Activated naive CD8-positive, alpha-beta T cell treated with anti-CD3 and anti-CD28 coated beads, Interleukin-2, amount 50 U/mL, for 24 hours (primary cell): ENCODE measurements at regions not wholly inside any gene's neighbourhood (a gene's known extent, or its start where the extent isn't known, plus 50 kb on each side); places are given as distances from the start of the nearest gene placed in this dataset.

Experiments used
- ATAC-seq: fragments of 150-1000 bp; cut with Tn5 transposase; one replicate; pipeline ENCODE4 v1.10.0; 2021
- DNase-seq: peaks from one replicate; pipeline ENCODE4 v3.0.0; 2021
- H3K27ac Mint-ChIP-seq: one replicate; pipeline ENCODE4 v1.8.0; 2021; ENCODE audit warnings: mild to moderate bottlenecking, mixed read lengths
- H3K27me3 Mint-ChIP-seq: one replicate; pipeline ENCODE4 v1.8.0; 2021; ENCODE audit warnings: mixed read lengths
- H3K36me3 Mint-ChIP-seq: one replicate; pipeline ENCODE4 v1.8.0; 2021; ENCODE audit warnings: low read depth, mixed read lengths
- H3K4me1 Mint-ChIP-seq: one replicate; pipeline ENCODE4 v1.8.0; 2021; ENCODE audit warnings: mixed read lengths
- H3K4me3 Mint-ChIP-seq: one replicate; pipeline ENCODE4 v1.8.0; 2021; ENCODE audit warnings: mild to moderate bottlenecking, moderate library complexity, mixed read lengths
- H3K9me3 Mint-ChIP-seq: one replicate; pipeline ENCODE4 v1.8.0; 2021; ENCODE audit warnings: mixed read lengths

- H3K36me3 Mint-ChIP-seq: no peaks in the 10 kb centered on the region
- no peak overlapping the region for H3K4me3 Mint-ChIP-seq
- H3K27ac Mint-ChIP-seq: no peak overlapping the region
- H3K9me3 Mint-ChIP-seq: no peaks in the 10 kb centered on the region
- H3K4me1 Mint-ChIP-seq: no peaks in the 10 kb centered on the region
- peak; percentile 12 for ATAC-seq
- no peaks in the 10 kb centered on the region for H3K27me3 Mint-ChIP-seq
- no peak for DNase-seq
Measured at GRCh38 chr1:10897981-10898728, 101.7 kb upstream of the CASZ1 start.

GRCh38 chr1:10898921-10899320 is 102.5 kb upstream of the CASZ1 start:
- no peak overlapping the region for H3K4me3 Mint-ChIP-seq
- H3K4me1 Mint-ChIP-seq: peaks cover 4% of the 10 kb centered on the region
- H3K9me3 Mint-ChIP-seq: no peaks in the 10 kb centered on the region
- DNase-seq: no peak
- H3K27ac Mint-ChIP-seq: no peak overlapping the region
- no peaks in the 10 kb centered on the region for H3K27me3 Mint-ChIP-seq
- no peak for ATAC-seq
- H3K36me3 Mint-ChIP-seq: no peaks in the 10 kb centered on the region

GRCh38 chr1:10899490-10900250 is 103.2 kb upstream of the CASZ1 start:
- no peaks in the 10 kb centered on the region for H3K36me3 Mint-ChIP-seq
- H3K27ac Mint-ChIP-seq: no peak overlapping the region
- ATAC-seq: no peak
- H3K4me3 Mint-ChIP-seq: no peak overlapping the region
- no peak for DNase-seq
- H3K9me3 Mint-ChIP-seq: no peaks in the 10 kb centered on the region
- H3K27me3 Mint-ChIP-seq: no peaks in the 10 kb centered on the region
- peaks cover 12% of the 10 kb centered on the region for H3K4me1 Mint-ChIP-seq

GRCh38 chr1:10900251-10900651 is 103.8 kb upstream of the CASZ1 start:
- no peaks in the 10 kb centered on the region for H3K36me3 Mint-ChIP-seq
- ATAC-seq: no peak
- H3K9me3 Mint-ChIP-seq: no peaks in the 10 kb centered on the region
- no peak overlapping the region for H3K27ac Mint-ChIP-seq
- DNase-seq: no peak
- no peak overlapping the region for H3K4me3 Mint-ChIP-seq
- peaks cover 16% of the 10 kb centered on the region for H3K4me1 Mint-ChIP-seq
- H3K27me3 Mint-ChIP-seq: no peaks in the 10 kb centered on the region

- Mint-ChIP-seq H3K36me3 (no peaks in the 10 kb centered on the region), H3K4me3 (no peak overlapping the region), H3K9me3 (no peaks in the 10 kb centered on the region), H3K27me3 (no peaks in the 10 kb centered on the region), H3K27ac (no peak overlapping the region), H3K4me1 (peaks cover 21% of the 10 kb centered on the region)
- no peak for ATAC-seq
- no peak for DNase-seq
Measured at GRCh38 chr1:10900691-10901090, 104.2 kb upstream of the CASZ1 start.

GRCh38 chr1:10901091-10901890 is 104.8 kb upstream of the CASZ1 start:
- no peaks in the 10 kb centered on the region for H3K27me3 Mint-ChIP-seq
- no peak overlapping the region for H3K27ac Mint-ChIP-seq
- peaks cover 26% of the 10 kb centered on the region for H3K4me1 Mint-ChIP-seq
- no peak for ATAC-seq
- no peak overlapping the region for H3K4me3 Mint-ChIP-seq
- no peaks in the 10 kb centered on the region for H3K9me3 Mint-ChIP-seq
- no peaks in the 10 kb centered on the region for H3K36me3 Mint-ChIP-seq
- no peak for DNase-seq

DNA sequence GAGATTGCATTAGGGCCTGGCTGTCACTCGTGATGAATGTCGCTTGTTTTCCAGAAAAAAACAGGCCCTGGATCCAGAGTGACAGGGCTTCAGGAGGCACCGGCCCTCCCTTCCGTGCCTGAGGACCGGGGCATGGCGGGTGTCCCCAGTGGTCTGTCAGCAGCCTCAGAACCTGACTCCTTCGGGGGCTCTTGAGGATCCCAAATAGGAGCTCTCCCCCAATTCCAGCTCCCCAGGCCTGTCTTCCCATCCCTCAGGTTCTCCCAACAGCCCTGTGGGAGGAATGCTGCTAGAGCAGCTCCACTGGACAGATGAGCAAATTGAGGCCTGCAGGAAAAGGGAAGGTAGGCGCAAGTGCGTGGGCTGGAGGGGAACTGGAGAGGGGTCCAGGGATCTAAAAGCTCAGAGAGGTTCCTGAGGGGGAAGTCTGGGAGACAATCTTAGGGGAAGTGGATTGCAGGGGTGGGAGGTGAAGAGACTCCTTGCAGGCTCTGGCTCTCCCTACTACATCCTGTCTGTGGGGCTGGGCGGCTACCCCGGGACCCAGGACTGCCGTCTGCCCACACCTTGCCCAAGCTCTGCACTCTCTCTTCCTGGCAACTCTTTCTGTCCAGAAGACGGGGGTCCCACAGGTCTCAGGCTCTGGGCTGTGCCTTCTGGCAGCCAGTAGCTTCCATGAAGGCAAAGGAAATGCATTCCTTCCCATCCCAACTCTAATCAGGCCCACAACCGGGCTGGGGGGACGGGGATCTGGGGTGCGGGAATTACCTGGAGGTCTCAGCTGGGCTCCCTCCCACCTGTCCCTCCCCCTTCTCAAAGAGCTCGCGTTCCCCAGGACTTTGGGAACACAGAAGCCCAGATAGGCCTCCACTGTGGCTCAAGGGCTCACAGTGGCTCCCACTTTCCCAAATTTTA is 105.7 kb upstream of the CASZ1 start:
- no peak overlapping the region for H3K27ac Mint-ChIP-seq
- no peak for ATAC-seq
- H3K27me3 Mint-ChIP-seq: no peaks in the 10 kb centered on the region
- no peaks in the 10 kb centered on the region for H3K9me3 Mint-ChIP-seq
- DNase-seq: no peak
- H3K36me3 Mint-ChIP-seq: no peaks in the 10 kb centered on the region
- H3K4me3 Mint-ChIP-seq: no peak overlapping the region
- peaks cover 34% of the 10 kb centered on the region for H3K4me1 Mint-ChIP-seq

DNA sequence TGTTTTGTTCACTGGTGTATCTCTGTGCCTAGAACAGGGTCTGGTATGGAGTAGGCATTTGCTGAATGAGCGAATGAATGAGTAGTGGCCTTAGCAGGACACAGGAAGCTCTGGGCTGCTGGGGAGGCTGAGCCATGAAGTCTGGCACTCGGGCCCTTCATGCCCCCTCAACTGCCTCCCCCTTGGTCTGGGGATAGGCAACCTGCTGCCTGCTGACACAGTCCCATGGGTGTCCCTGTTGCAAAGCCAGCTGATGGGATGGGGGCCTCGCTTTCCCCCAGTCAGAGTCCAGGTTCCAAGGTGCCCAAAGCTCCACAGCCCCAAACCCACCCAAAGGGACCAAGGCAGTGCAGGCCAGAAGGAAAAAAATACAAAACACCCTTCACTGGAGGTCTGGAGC is 107.0 kb upstream of the CASZ1 start:
- Mint-ChIP-seq H3K4me3 (no peak overlapping the region), H3K27ac (no peak overlapping the region), H3K27me3 (no peaks in the 10 kb centered on the region), H3K36me3 (no peaks in the 10 kb centered on the region), H3K9me3 (no peaks in the 10 kb centered on the region), H3K4me1 (peaks cover 35% of the 10 kb centered on the region)
- DNase-seq (no peak), ATAC-seq (no peak)

DNA sequence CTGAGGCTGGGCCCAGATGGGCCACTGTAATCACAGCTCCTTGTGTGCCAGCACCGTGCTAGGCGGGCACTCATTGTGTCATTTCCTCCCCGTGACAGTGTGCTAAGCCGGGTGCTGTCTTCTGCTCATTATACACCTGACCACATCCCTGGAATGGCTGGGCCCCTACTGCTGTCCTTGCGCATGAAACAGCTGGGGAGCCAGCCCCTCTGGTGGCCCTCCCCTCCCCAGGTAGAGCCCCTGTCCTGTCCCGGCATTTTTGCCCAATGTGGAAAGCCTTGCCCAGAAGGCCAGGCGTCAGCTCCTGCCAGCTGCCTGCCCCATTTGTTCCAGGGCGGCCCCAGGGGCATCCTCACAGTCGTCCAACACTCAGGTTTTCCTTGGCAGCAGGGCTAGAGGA is 107.4 kb upstream of the CASZ1 start:
- ATAC-seq (no peak), DNase-seq (no peak)
- Mint-ChIP-seq H3K4me1 (peaks cover 35% of the 10 kb centered on the region), H3K9me3 (no peaks in the 10 kb centered on the region), H3K27ac (no peak overlapping the region), H3K27me3 (no peaks in the 10 kb centered on the region), H3K4me3 (no peak overlapping the region), H3K36me3 (no peaks in the 10 kb centered on the region)

DNA sequence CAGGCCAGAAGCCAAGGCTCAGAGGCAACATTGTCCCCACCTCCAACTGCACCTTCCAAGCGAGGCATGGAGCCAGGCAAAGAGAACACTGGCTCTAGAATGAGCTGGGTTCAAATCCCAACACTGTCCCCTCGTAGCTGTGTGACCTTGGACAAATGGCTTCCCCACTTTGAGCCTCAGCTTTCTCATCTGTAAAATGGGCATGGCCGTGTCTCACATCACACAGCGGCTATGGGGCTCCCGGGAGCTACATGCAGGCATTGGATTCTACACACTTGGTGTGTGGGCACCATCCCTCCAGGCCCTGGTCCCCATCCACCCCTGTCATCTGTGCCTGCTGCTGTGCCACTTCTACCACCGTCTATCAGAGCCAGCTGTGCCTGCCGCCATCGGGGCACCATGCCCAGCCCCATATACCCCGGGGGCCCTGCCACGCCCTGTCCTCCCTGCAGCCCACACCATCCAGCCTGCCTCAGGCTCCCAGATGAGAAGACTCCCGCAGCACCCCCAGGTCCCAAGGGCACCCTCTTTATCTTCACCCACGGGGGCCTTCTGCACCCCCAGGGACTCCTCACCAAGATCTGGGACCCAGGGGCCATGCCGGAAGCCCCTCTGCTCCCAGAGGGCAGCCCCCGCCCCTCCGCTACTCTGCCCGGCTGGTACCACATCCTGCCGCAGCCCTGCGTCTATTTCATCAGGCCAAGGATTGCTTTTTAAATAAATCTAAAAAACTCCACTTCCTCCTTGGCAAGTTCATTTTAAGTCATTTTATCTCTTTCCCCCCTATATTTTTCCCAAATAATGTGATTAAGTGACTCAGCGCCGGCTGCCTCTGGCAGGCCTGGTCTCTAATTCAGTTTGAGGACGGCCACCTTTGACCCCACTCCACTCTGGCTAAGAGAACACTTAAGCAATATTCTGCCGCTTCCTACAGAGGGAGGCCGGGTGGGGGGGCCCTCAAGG is 107.8 kb upstream of the TARDBP start:
- H3K36me3 Mint-ChIP-seq: no peaks in the 10 kb centered on the region
- H3K4me1 Mint-ChIP-seq: peaks cover 37% of the 10 kb centered on the region
- no peak overlapping the region for H3K4me3 Mint-ChIP-seq
- H3K27me3 Mint-ChIP-seq: no peaks in the 10 kb centered on the region
- DNase-seq (peak; percentile 29), ATAC-seq (no peak)
- no peak overlapping the region for H3K27ac Mint-ChIP-seq
- no peaks in the 10 kb centered on the region for H3K9me3 Mint-ChIP-seq

DNA sequence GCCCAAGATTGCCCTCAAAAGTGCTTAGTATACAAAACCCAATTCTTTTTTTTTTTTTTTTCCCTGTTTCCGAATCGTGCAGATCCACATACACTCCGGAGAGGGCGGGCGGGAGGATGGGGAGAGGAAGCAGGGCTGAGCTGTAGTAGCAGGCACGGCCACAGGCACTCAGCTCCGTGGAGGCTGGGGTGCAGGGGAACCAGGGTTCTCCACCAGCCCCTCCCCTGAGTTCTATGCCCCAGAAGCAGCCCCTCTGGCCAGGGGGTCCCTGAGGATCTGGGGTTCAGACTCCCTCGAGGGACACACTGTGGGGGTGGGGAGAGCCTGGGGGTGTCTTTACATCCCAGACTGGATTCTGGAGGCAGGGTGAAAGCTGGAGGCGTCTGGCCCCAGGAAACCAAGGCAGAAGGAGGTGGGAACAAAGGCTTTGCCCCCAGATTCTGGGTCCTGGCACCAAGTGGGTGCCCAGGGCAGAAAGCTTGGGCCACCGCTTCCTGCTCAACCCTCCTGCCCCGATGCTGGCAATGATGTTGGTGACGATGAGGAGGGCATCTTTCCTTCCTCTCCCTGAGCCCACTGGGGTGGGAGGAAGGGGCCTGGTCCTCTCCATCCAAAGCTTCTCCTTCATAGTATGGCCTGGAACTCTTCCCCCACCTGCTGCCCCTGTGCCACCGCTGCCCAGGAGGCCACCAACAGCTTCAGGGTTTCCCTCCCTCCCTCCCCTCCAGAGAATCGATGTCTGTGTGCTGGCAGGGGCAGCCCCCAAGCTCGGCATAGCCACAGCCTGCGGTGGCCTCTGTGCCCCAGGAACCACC is 106.4 kb upstream of the TARDBP start:
- DNase-seq (no peak), ATAC-seq (no peak)
- Mint-ChIP-seq H3K4me3 (no peak overlapping the region), H3K4me1 (peaks cover 37% of the 10 kb centered on the region), H3K27ac (no peak overlapping the region), H3K36me3 (no peaks in the 10 kb centered on the region), H3K27me3 (no peaks in the 10 kb centered on the region), H3K9me3 (no peaks in the 10 kb centered on the region)

GRCh38 chr1:10906866-10907519 is 105.5 kb upstream of the TARDBP start:
- Mint-ChIP-seq H3K9me3 (no peaks in the 10 kb centered on the region), H3K4me3 (no peak overlapping the region), H3K27me3 (peaks cover 1% of the 10 kb centered on the region), H3K4me1 (peaks cover 37% of the 10 kb centered on the region), H3K27ac (no peak overlapping the region), H3K36me3 (no peaks in the 10 kb centered on the region)
- DNase-seq (no peak), ATAC-seq (no peak)
